ENCODE measurements at regions not wholly inside any gene's neighbourhood (a gene's known extent, or its start where the extent isn't known, plus 50 kb on each side); places are given as distances from the start of the nearest gene placed in this dataset.
"Not testable (repeated sequence)": the region's sequence is repeated elsewhere in the genome, so short reads cannot be mapped to it uniquely, and the experiment has no call there.

DNA sequence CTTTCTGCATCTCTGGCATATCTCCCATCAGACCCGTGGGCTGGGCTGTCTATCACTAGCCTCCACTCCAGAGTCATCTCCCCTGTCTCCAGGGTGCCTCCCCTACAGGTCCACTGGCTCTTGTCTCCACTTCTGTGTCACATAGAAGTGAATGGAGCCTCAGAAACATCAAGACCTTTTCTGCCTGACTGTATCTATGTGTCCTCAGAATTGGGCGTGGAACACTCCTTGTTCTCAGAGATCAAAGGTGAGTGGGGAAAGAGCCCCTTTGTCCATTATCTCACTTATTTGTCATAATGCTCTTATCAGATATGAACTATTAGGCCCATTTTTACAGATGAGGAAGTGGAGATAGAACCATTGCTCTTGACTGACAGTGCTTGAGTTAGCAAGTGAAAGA is 211.0 kb downstream of the CYRIA start:
- no peak for DNase-seq

DNA sequence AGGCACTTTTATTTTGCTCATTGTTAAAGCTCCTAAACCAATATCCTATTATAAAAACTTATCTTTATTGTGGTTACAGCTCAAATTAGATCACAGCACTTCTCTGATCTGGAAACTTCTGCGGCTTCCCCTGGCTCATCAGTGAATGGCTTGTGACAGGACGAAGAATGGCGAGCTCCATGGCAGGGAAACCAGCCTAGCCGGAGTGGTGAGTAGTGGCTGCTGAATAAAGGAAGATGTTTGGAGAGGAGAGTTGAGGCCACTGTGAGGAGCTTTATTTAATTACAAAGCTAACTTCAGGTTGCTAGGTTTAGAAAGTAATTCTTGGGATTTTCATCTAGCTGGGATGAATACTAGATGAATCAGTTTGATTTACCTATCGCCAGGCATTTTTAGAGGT is 213.5 kb downstream of the CYRIA start:
- DNase-seq = no peak

DNA sequence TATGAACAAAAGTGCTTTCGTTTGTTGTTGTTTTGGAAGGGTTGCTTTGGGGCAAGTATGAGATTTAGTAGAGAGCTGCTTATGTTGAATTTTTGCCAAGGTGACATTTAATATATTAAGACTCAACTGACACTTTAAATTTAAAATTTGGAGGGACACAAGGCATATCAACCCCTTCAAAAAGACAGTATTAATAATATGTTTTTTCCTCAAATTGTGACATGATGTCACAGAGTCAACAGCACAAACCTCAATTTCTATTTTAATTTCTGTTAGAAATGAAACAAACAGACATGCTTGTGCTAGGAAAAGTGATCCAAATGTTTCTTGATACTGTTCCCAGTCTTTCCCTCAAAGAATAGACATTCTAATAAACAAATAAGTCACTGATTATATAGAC is 218.9 kb downstream of the CYRIA start:
- DNase-seq = no peak

DNA sequence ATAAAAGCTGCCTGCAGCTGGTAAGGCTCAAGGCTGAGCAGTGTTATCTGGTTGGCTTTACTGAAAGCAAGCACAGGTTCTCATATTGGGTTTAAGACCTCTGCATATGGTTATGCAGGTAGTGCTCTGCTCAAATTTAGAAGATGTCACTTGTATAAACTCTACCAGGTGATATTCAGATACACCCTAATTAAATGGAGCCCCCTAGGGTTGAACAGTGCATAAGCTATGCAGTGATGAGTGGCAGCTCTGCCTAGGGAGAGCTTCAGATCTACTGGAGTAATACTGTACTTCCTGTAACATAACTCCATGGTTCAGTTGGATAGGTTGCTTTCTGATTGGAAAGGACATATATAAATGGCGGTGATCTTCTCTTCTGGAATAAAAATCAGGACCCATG is 222.7 kb downstream of the CYRIA start:
- no peak for DNase-seq

DNA sequence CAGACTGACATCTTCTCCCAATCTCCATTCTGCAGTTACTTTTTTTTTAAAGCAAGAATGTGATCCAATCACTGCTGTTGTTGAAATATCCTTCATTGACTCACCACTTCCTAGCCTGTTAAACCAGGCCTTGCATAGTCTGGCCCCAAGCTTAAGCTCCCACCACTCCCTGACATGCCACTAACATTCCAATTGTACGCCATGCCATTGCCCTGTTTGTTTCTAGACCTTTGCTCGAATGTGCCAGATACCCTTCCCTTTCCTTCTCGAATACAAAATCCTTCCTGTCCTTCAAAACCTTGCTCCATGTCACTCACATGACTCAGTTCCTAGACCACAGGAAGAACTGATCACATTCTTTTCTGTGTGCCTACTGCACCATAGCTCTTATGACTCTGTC is 224.2 kb downstream of the CYRIA start:
- no peak for DNase-seq

DNA sequence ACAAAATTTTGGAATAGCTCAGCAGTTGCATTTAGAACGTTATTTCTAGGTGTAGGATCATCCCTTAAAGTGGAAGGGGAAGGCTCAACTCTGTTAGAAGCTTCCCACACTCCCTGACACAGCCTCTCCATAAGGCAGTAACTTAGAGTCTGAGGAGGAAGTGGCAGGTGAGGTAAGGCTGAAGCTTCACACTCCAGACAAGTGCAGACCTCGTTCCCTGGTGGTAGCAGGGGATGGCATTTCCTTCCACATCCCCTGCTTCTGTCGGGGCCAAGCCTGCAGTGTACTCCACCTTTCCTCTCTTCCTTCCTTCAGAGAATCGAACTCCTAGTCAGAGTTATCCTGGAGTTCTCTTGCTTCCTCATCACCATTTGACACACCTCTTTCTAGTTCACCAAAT is 224.7 kb downstream of the CYRIA start:
- DNase-seq = no peak

DNA sequence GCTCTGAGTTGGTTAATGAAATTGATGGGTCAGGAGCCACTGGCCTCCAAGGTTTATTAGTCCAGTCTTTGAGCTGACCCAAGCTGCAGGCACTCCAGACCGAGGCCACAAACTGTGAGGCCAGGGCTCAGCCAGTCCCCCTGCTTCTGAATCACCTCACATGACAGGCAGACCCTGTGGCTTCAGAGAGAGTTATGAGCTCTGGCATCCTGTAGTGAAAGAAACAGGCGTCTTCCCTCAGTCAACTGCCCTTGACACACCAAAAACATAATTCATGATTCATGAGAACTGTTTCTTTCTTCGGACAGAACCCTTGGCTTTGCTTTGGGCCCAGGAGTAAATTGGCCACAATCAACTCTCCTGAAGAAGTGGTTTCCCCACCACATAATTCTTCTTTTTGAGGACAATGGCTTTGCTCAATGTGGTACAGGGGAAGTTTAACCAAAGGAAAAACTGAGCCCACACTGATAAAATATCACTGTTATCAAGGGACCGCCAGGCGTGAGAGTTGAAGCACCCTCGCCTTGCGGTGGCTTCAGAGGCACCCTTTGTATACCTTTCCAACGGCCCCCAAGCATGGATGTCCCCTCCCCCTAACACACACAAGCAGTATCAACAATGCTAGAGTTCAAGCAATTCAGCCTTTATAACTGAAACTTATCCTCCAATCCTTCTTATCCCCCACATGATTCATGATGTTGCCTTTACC is 226.9 kb downstream of the CYRIA start:
- DNase-seq = no peak

DNA sequence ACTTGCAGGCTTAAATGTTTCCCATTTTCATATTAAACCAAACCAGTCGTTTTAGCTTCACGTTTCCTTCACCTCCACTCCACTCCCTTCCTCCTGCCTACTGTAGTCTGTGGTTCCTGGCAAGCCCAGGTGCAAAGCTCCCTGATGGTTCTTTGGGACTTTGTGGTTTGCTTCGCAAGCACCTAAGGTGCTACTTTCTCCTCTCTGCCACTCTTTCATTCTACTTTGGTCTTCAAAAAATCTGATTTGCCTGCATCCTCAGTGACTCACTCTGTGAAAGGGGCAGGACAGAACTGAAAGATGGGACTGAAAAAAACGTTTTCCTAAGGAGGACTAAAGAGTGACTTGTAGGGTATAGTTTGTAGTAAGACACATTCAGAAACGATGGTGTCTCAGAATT is 228.4 kb downstream of the CYRIA start:
- no peak for DNase-seq

DNA sequence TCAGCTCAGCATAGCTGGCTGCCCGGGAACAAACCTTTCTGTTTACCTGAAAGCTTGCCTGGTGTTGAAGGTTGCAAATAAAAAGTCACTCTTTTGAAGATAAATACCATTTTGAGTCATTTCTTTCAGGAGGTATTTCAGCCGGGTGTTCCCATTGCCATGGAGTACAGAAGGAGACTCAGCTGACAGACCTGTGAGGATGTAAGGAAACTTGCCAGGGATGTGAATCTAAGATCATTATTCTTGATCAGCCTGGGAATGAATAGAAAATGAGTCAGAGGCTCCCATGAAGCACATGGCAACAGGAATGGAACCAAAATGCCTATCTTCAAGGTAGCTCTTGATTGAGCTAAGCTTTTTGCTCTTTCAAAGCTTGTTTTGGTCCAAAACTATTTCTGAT is 231.2 kb downstream of the CYRIA start:
- DNase-seq = no peak

DNA sequence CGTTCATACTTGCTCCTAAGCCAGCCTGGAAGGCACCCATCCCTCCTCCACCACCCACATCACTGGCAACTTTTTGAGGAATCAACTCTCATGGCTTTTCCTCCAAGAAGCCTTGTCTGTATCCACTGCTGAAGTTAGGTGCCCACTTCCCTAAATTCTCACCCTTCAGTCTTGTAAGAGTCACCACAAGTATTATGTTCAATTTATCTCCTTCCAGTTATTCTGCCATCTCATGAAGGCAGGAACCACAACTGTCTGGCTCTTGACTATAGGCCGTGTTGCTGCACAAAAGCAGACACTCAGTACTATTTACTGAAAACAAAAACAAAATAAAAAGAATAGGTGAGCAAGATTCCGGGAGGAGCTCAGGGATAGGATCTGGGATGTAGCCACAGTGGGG is 234.8 kb downstream of the CYRIA start:
- no peak for DNase-seq

DNA sequence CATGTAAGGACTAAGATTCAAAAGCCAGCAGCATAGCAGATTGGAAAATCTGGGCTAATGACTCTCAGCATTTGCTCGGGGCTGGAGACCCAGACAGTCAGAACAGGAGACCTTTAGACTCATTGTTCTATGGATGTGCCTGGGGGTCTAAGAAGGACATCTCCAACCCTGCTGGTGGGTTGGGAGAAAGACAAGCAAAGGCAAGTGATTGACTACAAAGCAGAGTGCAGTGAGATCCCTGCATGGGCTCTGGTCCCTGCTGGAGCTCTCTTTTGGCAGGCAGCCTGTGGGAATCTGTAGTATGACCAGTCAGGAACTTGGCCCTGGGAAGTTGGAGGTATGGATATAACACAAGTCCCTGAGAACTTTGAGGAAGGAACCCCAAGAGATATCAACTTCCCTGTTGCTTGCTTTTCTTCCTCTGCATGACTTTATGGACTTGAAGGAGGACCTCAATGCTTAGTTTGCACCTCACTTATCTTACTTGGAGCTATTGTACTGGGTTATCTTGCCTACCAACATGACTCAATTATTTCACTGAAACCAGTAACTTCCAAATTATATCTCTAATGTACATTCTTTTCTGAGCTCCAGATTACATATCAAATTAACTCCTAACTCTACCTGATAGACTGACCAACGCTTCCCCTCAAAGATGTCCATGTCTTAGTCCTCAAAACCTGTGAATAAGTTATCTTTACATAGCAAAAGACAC is 236.0 kb downstream of the CYRIA start:
- no peak for DNase-seq

DNA sequence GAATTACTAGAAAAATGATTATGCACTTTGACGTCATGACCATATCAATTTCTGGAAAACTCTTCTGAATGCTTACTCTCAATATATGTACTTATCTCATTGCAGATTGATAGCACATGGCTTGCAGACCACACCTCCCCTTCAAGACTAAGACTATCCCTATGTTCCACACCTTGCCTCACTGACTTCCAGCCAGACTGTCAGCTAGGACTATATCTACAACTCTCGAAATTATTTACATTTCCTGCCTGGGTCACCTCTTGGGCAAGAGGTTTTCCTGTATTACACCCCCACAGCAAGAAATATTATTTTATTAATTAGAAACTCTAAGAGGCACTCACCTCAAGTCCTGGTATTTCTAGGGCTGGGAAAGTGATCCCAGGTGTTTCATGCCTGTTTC is 236.6 kb downstream of the CYRIA start:
- no peak for DNase-seq

DNA sequence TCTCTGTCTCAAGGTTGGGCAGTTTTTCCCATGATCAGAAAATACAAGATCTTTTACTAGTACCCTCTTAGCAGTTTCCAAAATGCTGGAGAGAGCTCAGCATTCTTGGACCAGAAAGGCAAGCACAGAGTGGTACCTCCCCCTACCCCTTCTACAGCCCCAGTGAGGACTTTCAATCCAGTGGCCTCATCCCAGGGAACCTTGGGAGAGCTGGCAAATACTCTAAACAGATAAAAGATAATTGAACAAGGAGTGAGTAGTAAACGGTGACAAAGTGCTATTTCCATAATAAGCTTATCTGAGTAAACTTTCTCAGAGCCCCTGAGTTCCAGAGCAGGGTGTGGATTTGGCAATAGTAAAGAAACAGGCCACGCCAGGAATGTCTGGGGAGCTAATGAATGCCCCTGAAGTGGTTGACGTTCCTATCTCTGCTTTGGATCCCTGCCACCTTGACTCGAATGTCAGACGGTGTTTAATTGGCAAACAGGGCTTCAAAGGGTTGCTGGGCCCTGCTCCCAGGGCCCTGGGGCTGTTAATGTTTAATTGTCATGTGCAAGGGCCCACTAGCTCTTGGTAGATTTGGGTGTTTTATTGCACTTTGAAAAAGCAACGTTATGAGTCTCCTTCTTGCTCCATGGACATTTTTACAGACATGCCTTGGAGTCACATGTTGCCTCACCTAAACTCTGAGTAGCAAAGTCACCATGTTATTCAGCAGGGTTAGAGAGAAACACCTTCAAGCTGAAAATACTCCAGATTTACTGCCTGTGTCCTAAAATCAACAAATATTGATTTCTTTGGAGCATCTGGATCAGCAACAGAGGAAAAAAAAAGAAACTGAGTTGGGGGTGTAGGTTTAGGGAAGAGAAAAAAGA is 239.9 kb downstream of the CYRIA start:
- no peak for DNase-seq

DNA sequence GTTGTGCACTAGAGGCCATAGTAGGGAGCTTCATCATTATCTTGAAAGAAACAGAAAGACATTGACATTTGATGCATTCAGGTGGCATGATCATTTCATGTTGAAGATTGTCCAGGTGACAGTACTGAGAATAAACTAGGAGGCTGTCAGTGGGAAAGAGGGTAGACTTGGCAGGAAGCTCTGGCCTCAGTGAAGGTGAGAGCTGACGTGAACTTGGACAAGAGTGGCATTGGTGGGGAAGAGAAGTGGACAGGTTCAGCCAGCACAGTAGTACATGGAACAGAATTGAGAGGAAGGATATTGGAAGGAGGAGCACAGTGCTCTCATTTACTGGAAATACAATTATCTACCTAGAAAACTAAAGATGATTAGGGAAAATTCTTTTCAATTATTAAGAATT is 245.2 kb downstream of the CYRIA start:
- no peak for DNase-seq

DNA sequence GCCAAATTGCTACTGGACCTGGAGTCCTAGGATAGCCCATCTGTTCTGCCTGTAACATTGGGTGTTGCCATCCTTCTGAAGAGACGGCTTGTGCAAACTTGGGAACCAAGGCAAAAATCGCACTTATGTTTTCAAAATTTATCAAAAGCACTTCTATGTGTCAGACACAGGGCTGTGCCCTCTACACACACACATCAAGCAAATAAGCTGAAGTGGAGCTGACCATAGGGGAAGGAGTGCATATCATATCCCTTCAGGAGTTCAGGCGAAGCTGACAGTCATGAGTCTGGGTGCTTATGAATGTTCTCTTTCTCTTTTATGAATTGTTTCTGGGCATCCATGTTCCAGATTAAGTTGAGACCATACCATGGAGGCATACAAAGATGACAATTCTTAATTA is 247.9 kb downstream of the CYRIA start:
- DNase-seq = no peak

DNA sequence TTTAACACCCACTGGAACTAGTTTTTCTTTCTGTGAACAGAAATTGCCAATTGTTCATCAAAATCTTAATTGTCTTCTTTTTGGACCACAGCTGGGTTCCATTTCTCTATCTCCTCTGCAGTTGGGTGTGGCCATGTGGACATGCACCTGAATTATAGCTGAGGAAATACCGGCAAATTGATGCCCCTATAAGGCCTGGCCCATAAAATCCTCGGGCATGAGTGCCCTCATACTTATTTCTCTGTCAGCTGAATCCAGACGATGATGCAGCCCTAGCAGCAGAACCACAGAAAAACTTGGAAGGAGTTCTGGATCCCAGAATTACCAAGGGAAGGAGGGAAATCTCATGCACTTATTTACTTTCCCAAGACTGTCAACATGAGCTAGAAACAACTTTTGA is 249.0 kb downstream of the CYRIA start:
- DNase-seq = no peak

DNA sequence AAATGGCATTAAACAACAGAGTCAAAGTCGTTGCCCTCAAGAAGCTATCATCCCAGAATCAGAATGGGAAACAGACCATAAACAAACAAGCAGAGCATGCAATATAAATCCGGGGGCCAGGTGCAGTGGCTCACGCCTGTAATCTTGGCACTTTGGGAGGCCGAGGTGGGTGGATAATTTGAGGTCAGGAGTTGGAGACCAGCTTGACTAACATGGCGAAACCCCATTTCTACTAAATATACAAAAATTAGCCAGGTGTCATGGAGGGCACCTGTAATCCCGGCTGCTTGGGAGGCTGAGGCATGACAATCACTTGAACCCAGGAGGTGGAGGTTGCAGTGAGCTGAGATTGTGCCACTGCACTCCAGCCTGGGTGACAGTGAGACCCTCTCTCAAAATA is 249.8 kb downstream of the CYRIA start:
- DNase-seq = not testable (repeated sequence)

DNA sequence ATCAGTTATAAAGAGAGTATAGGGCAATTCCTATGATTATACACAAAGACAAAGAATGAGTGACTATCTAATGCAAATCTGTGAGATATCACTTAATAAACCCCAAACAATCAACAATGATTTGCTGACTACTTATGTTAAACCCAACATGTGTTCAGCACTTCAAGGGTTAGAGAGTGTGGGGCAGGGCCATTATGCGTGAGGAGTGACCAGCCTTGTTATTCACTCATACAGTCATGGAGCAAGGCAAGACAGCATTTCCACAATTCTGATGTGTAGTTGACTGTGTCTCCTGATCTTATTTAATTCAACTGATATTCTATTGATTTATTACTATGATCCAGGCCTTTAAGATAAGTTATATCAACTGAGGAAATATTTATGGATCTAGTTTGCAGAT is 251.7 kb downstream of the CYRIA start:
- no peak for DNase-seq

DNA sequence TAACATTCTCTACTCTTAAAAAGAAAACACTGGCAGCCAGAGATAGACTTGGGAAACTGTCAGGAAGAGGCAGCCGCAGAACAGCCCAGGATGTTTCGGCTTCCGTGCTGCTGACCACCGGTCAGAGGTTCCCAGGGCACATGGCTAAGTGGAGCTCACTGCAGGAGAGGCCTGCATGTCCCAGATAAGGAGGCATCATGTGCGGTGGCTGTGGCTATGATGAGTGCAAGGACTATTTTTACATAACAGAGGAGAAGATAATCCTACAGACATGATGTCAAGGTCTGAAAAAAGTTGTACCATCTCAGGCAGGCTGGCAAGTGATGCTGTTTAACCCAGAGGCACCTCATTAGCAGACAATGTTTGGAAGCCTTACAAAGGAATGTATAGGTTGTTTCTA is 252.3 kb downstream of the CYRIA start:
- no peak for DNase-seq

DNA sequence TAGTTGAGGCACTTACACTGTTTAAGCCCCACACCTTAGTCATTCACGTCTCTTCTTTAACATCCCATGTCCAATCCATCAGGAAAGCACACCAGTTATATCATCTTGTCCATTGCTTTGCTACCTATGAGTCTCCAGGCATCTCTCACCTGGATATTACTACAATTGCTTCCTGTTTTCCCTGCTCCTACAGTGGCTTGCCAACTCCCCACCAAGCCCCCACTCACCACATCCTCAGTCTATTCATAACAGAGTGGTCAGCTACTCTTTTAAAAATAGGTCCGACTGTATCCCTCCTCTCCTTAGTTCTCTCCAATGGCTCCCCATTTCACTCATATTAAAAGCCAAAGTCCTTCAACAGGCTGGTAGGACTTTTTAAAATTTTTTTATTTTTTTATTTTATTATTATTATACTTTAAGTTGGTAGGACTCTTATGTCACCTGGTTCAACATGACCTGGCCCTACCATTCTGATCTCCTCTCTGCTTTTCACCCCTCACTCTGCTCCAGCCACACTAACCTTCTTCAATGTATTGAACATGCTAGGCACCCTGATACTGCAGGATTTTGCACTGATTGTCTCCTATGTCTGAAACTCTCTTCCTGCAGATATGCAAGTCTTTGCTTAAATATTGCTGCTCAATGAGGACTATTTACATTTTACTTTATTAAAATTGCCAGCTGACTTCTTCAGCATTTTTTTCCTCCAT is 253.2 kb downstream of the CYRIA start:
- DNase-seq = no peak

DNA sequence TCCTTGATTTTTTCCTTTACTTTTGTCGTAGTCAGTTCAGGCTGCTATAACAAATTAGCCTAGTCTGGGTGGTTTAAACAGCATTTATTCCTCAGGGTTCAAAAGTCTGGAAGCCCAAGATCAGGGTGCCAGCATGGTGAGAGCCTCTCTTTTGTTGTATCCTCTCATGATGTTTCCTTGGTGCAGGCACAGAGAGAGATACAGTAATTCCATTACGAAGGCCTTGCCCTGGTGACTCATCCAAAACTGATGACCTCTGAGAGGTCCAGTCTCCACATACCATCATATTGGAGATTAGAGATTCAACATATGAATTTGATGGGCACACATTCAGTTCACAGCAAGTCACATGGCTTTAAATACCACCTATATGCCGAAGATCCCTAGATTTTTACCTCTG is 253.8 kb downstream of the CYRIA start:
- DNase-seq = no peak

DNA sequence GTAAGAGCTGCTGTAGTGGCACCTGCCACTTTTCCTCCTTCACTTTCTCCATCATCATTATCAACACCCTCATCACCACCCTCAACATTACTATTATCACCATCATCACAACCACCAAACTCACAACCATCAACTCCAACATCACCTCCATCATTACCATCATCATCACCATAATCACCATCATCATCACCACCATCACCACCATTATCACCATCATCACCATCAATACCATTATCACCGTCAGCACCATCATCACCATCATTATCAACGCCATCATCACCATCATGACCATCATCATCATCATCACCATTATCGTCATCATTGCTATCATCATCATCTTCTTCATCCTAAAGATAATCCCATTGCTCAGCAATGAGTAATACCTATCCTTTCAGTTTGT is 255.8 kb downstream of the CYRIA start:
- no peak for DNase-seq

DNA sequence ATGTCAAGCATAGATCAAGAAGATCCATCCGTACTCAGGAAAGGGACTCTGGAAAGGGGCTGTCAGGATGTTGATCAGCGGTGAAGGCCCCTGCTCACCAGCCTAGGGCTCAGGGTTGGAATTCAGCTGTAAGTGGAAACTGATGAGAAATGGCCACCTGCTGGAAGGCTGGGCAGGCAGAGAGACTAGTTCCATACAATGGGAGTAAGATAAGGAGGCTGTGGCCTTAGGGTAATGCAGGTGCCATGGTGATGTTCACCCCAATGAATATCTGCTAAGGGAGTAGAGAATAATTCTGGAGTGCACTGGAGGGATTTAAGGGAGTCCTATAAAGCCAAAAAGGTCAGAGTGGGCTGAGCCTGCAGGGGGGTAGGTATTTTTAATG is 256.6 kb downstream of the CYRIA start:
- no peak for DNase-seq

All from NCI-H2171 treated with DMSO at 0.1 percent for 48 hours (cell line).